Prostate gland (tissue), 2 donors: ENCODE measurements at regions not wholly inside any gene's neighbourhood (a gene's known extent, or its start where the extent isn't known, plus 50 kb on each side); places are given as distances from the start of the nearest gene placed in this dataset.
A peak's percentile ranks its signal among the peaks of the same experiment; 100 is the strongest.

ENCODE experiments used
- DNase-seq: peaks from one replicate; pipeline ENCODE4 v3.0.0-alpha.2; 2019; ENCODE audit warnings: low spot score
- H3K27ac ChIP-seq, 2 donors: fragments of 200-600 bp; sonication (generic); 2 replicates each; pipeline ENCODE4 v1.5.1; 2017 to 2019
- H3K27me3 ChIP-seq: fragments of 200-600 bp; sonication (generic); replicated peaks from 2 replicates; pipeline ENCODE4 v1.5.1; 2019; ENCODE audit not compliant: insufficient read depth
- H3K36me3 ChIP-seq, 2 donors: fragments of 200-600 bp; sonication (generic); 1 replicate in 1 of 2; 2 replicates in 1 of 2; pipeline versions ENCODE4 v1.5.1 to v1.8.1; 2017 to 2019
- H3K4me1 ChIP-seq: fragments of 200-600 bp; sonication (generic); replicated peaks from 2 replicates; pipeline ENCODE4 v1.5.1; 2019
- H3K4me3 ChIP-seq, 2 donors: fragments of 200-600 bp; sonication (generic); 2 replicates each; pipeline ENCODE4 v1.5.1; 2017 to 2019
- H3K9me3 ChIP-seq: fragments of 200-600 bp; sonication (generic); 2 replicates; pipeline ENCODE4 v1.5.1; 2017
- CTCF ChIP-seq, 4 experiments: fragments of 200-600 bp in 2 of 4; fragments of 450-650 bp in 2 of 4; sonication (generic) in 2 of 4; IDR thresholded peaks; 1 replicate in 3 of 4; 2 replicates in 1 of 4; pipeline ENCODE4 v1.5.1; 2016 to 2019; ENCODE audit warnings: antibody characterized with exemption in 4 of 4, mild to moderate bottlenecking in 2 of 4, moderate library complexity in 2 of 4
- POLR2A ChIP-seq: fragments of 450-650 bp; IDR thresholded peaks from one replicate; pipeline ENCODE4 v1.6.1; 2016; ENCODE audit warnings: antibody characterized with exemption, mild to moderate bottlenecking
- POLR2AphosphoS5 ChIP-seq: sonication (generic); formaldehyde crosslinking; IDR thresholded peaks from one replicate; pipeline ENCODE4 v1.6.1; 2017; ENCODE audit warnings: antibody characterized with exemption
- WGBS: methylation state at CpG from one replicate; pipeline ENCODE4 v1.1.5; 2018; 5-methylcytosine and 5-hydroxymethylcytosine counted together
- intact Hi-C: fragments of 100-400 bp; cut with DNase I; formaldehyde crosslinking; loops from one replicate; pipeline ENCODE4 v1.14.2; 2022

GRCh38 chr4:104860238-104861123 is 286.2 kb upstream of the TET2 start:
- 23% methylated on average over 4 of the region's 4 CpGs for WGBS
- Histone ChIP-seq H3K9me3 (no peaks in the 10 kb centered on the region), H3K4me3 (no peak overlapping the region), H3K27ac (no peak overlapping the region), H3K4me1 (no peaks in the 10 kb centered on the region), H3K36me3 (no peaks in the 10 kb centered on the region), H3K27me3 (no peaks in the 10 kb centered on the region)
- intact Hi-C loops, result loop anchor here (10.0 kb wide), 1 partner anchor 796 kb away; no protein-coding TSS in a partner anchor
- DNase-seq, result peak; percentile 70
- TF ChIP-seq CTCF (IDR thresholded peaks at IDR 0.05) (peak; percentile 79 to 91 (median 86)), POLR2A (no peak), POLR2AphosphoS5 (no peak)

GRCh38 chr4:104866809-104867208 is 279.9 kb upstream of the TET2 start:
- TF ChIP-seq CTCF (IDR thresholded peaks at IDR 0.05), result no peak
- TF ChIP-seq POLR2A, result no peak
- no peak for TF ChIP-seq POLR2AphosphoS5
- no peaks in the 10 kb centered on the region for H3K36me3 ChIP-seq
- no peak overlapping the region for H3K27ac ChIP-seq
- H3K4me3 ChIP-seq, result no peak overlapping the region
- no peaks in the 10 kb centered on the region for H3K4me1 ChIP-seq
- no peaks in the 10 kb centered on the region for H3K27me3 ChIP-seq
- no peaks in the 10 kb centered on the region for H3K9me3 ChIP-seq
- intact Hi-C loops, result loop anchor here (10.0 kb wide), 1 partner anchor 802 kb away; no protein-coding TSS in a partner anchor
- no peak for DNase-seq
- WGBS, result 94% methylated on average over 4 of the region's 4 CpGs

GRCh38 chr4:104868533-104868932 is 278.1 kb upstream of the TET2 start:
- intact Hi-C loops, result loop anchor here (10.0 kb wide), 1 partner anchor 804 kb away; no protein-coding TSS in a partner anchor
- DNase-seq, result no peak
- Histone ChIP-seq H3K9me3 (no peaks in the 10 kb centered on the region), H3K27me3 (no peaks in the 10 kb centered on the region), H3K36me3 (no peaks in the 10 kb centered on the region), H3K4me3 (no peak overlapping the region), H3K27ac (no peak overlapping the region), H3K4me1 (no peaks in the 10 kb centered on the region)
- TF ChIP-seq POLR2AphosphoS5 (no peak), CTCF (IDR thresholded peaks at IDR 0.05) (no peak), POLR2A (no peak)

- Histone ChIP-seq H3K27me3 (no peaks in the 10 kb centered on the region), H3K9me3 (no peaks in the 10 kb centered on the region), H3K36me3 (no peaks in the 10 kb centered on the region), H3K27ac (no peak overlapping the region), H3K4me1 (no peaks in the 10 kb centered on the region), H3K4me3 (no peak overlapping the region)
- TF ChIP-seq POLR2A (no peak), POLR2AphosphoS5 (no peak), CTCF (IDR thresholded peaks at IDR 0.05) (no peak)
- intact Hi-C loops, result loop anchor here (10.0 kb wide), 1 partner anchor 804 kb away; no protein-coding TSS in a partner anchor
- no peak for DNase-seq
- WGBS, result 91% methylated on average over 2 of the region's 2 CpGs
These were observed 277.7 kb upstream of the TET2 start for GRCh38 chr4:104868958-104869357.
